ENCODE measurements at regions not wholly inside any gene's neighbourhood (a gene's known extent, or its start where the extent isn't known, plus 50 kb on each side); places are given as distances from the start of the nearest gene placed in this dataset.

GRCh38 chr10:112053895-112054294 is 129.7 kb downstream of the GPAM start:
- TF ChIP-seq FOXM1 (IDR thresholded peaks at IDR 0.05; ENCODE audit: low read depth, low read length) (no peak), CTCF (IDR thresholded peaks at IDR 0.05 in 2 of 3, conservative IDR thresholded peaks at IDR 0.05 in 1 of 3; ENCODE audit: control insufficient read depth in 2 of 3, extremely low read depth in 1 of 3, insufficient read depth in 1 of 3, low read depth in 3 of 3, low read length in 3 of 3) (no peak), ATF2 (IDR thresholded peaks at IDR 0.05; ENCODE audit: low read length) (no peak), BCL3 (IDR thresholded peaks at IDR 0.05; ENCODE audit: borderline replicate concordance, insufficient read depth, low read depth, low read length, poor library complexity, severe bottlenecking) (no peak), TARDBP (IDR thresholded peaks at IDR 0.05; ENCODE audit: borderline replicate concordance) (no peak), EZH2 (IDR thresholded peaks at IDR 0.05; ENCODE audit: borderline replicate concordance, control insufficient read depth, low read depth, low read length) (no peak), RELB (IDR thresholded peaks at IDR 0.05; ENCODE audit: low read depth) (no peak), NFYB (IDR thresholded peaks at IDR 0.05; ENCODE audit: insufficient read depth, low read depth, low read length) (no peak), MYC (IDR thresholded peaks at IDR 0.05; ENCODE audit: insufficient read depth, insufficient read length, insufficient replicate concordance, low read length, severe bottlenecking) (no peak)
